ENCODE measurements at regions not wholly inside any gene's neighbourhood (a gene's known extent, or its start where the extent isn't known, plus 50 kb on each side); places are given as distances from the start of the nearest gene placed in this dataset.

DNA sequence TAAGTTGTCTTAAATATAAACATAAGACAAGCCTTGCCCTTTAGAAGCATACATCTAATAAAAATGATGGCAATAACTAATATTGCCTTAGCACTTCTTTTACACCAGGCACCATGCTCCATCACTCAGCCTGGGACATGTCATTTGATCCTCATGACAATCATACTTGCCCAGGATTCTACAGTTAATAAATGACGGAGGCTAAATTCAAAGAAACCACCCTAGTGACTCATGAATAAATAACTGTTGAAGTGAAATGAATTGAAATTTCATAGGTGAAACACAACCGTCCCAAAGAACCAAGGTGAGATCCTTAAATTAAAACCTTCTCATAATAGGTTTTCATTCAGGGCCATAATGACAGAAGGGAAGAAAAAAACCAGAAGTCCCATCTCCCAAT is 89.5 kb downstream of the GRIN2B start (continued):
- TF ChIP-seq, protein P1, sequence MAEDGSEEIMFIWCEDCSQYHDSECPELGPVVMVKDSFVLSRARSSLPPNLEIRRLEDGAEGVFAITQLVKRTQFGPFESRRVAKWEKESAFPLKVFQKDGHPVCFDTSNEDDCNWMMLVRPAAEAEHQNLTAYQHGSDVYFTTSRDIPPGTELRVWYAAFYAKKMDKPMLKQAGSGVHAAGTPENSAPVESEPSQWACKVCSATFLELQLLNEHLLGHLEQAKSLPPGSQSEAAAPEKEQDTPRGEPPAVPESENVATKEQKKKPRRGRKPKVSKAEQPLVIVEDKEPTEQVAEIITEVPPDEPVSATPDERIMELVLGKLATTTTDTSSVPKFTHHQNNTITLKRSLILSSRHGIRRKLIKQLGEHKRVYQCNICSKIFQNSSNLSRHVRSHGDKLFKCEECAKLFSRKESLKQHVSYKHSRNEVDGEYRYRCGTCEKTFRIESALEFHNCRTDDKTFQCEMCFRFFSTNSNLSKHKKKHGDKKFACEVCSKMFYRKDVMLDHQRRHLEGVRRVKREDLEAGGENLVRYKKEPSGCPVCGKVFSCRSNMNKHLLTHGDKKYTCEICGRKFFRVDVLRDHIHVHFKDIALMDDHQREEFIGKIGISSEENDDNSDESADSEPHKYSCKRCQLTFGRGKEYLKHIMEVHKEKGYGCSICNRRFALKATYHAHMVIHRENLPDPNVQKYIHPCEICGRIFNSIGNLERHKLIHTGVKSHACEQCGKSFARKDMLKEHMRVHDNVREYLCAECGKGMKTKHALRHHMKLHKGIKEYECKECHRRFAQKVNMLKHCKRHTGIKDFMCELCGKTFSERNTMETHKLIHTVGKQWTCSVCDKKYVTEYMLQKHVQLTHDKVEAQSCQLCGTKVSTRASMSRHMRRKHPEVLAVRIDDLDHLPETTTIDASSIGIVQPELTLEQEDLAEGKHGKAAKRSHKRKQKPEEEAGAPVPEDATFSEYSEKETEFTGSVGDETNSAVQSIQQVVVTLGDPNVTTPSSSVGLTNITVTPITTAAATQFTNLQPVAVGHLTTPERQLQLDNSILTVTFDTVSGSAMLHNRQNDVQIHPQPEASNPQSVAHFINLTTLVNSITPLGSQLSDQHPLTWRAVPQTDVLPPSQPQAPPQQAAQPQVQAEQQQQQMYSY (CRISPR knock-in tag; IDR thresholded peaks at IDR 0.05): no peak
- TF ChIP-seq NFYB (IDR thresholded peaks at IDR 0.05; ENCODE audit: insufficient read depth, low read depth, low read length): no peak
- no peak for TF ChIP-seq CEBPB (IDR thresholded peaks at IDR 0.05; ENCODE audit: borderline replicate concordance in 1 of 2, low read depth in 2 of 2, low read length in 2 of 2)
- TF ChIP-seq, protein P2, sequence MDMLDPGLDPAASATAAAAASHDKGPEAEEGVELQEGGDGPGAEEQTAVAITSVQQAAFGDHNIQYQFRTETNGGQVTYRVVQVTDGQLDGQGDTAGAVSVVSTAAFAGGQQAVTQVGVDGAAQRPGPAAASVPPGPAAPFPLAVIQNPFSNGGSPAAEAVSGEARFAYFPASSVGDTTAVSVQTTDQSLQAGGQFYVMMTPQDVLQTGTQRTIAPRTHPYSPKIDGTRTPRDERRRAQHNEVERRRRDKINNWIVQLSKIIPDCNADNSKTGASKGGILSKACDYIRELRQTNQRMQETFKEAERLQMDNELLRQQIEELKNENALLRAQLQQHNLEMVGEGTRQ (IDR thresholded peaks at IDR 0.05; ENCODE audit: borderline replicate concordance, low read depth, low read length): no peak
- no peak for TF ChIP-seq HDAC2 (IDR thresholded peaks at IDR 0.05)

DNA sequence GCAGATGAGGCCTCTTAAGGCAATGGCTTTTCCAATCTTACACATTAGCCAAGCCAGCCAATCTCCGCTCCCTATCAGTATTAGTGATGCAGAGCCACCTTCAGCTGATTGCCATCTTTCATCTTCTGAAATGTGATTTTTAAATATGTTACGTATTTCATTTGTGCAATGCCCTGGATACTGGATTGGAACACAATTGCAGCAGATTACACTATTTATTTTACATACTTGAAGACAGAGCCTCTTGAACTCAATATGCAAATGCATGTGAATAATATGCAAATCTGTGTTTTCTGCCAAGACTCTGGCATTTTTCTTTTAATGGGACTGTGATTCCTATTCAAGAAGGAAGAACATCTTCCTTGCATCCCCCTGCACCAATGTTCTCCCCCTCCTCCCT is 90.5 kb downstream of the GRIN2B start:
- BruUV-seq (replicated peaks): no TSS peak
- no peaks in the 10 kb centered on the region for H3K9me3 ChIP-seq (replicated peaks; ENCODE audit: control insufficient read depth, insufficient read depth, low read length)
- whole genome bisulfite sequencing (ENCODE audit: insufficient coverage, insufficient replicate concordance, low lambda C conversion rate, missing lambda C conversion rate): 72% methylated on average over 2 of the region's 2 CpGs
- ChIA-PET POLR2A (no interaction called here), SMC1A (ENCODE audit: uncharacterized antibody, unreplicated experiment) (no interaction called here), RAD21 (ENCODE audit: unreplicated experiment) (no interaction called here), CTCF (no interaction called here)
- no peak overlapping the region for H3K9ac ChIP-seq (ENCODE audit: control insufficient read depth, insufficient read depth, low read length)
- no peaks in the 10 kb centered on the region for H3K79me2 ChIP-seq (ENCODE audit: control insufficient read depth, insufficient read depth, low read length)
- no peaks in the 10 kb centered on the region for H3K36me3 ChIP-seq (ENCODE audit: control insufficient read depth in 2 of 2, insufficient read depth in 2 of 2, low read length in 1 of 2)
- no peak overlapping the region for H3K4me3 ChIP-seq
- H3K4me1 ChIP-seq (ENCODE audit: control insufficient read depth, insufficient read depth, low read length): no peaks in the 10 kb centered on the region
- H3K27me3 ChIP-seq (replicated peaks in 1 of 2; ENCODE audit: control insufficient read depth in 2 of 2, insufficient read depth in 2 of 2, low read length in 1 of 2): no peaks in the 10 kb centered on the region
- in situ Hi-C loops (cut with MboI): no loop called here
- H4K20me1 ChIP-seq (ENCODE audit: control insufficient read depth, insufficient read depth): no peaks in the 10 kb centered on the region
- ATAC-seq (no peak), FAIRE-seq (no peak), DNase-seq (ENCODE audit: low read depth, low spot score) (no peak)
- TF ChIP-seq, protein P2 (IDR thresholded peaks at IDR 0.05; ENCODE audit: borderline replicate concordance, low read depth, low read length): no peak
- TF ChIP-seq, protein P3, sequence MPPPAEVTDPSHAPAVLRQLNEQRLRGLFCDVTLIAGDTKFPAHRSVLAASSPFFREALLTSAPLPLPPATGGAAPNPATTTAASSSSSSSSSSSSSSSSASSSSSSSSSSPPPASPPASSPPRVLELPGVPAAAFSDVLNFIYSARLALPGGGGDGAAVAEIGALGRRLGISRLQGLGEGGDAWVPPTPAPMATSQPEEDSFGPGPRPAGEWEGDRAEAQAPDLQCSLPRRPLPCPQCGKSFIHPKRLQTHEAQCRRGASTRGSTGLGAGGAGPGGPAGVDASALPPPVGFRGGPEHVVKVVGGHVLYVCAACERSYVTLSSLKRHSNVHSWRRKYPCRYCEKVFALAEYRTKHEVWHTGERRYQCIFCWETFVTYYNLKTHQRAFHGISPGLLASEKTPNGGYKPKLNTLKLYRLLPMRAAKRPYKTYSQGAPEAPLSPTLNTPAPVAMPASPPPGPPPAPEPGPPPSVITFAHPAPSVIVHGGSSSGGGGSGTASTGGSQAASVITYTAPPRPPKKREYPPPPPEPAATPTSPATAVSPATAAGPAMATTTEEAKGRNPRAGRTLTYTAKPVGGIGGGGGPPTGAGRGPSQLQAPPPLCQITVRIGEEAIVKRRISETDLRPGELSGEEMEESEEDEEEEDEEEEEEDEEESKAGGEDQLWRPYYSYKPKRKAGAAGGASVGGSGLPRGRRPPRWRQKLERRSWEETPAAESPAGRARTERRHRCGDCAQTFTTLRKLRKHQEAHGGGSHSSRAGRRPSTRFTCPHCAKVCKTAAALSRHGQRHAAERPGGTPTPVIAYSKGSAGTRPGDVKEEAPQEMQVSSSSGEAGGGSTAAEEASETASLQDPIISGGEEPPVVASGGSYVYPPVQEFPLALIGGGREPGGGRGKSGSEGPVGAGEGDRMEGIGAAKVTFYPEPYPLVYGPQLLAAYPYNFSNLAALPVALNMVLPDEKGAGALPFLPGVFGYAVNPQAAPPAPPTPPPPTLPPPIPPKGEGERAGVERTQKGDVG (CRISPR knock-in tag; IDR thresholded peaks at IDR 0.05): no peak
- TF ChIP-seq ETV6 (conservative IDR thresholded peaks at IDR 0.05 in 1 of 2, IDR thresholded peaks at IDR 0.05 in 1 of 2; ENCODE audit: borderline replicate concordance in 1 of 2, low read depth in 1 of 2) (no peak), POLR2A (IDR thresholded peaks at IDR 0.05; ENCODE audit: low read depth, low read length) (no peak)
- no peak overlapping the region for H3K27ac ChIP-seq (ENCODE audit: control insufficient read depth, insufficient read depth)
- intact Hi-C loops (cut with micrococcal nuclease; ENCODE audit: unreplicated experiment): no loop called here
- no peak overlapping the region for H2AFZ ChIP-seq (ENCODE audit: control insufficient read depth, low read depth, low read length)
- no peak overlapping the region for H3K4me2 ChIP-seq (ENCODE audit: control insufficient read depth, insufficient read depth)

All from GM12878 (cell line).